A673 (cell line): ENCODE measurements at regions not wholly inside any gene's neighbourhood (a gene's known extent, or its start where the extent isn't known, plus 50 kb on each side); places are given as distances from the start of the nearest gene placed in this dataset.

Experiments used
- EZH2 ChIP-seq: fragments of 200-600 bp; sonication (generic); IDR thresholded peaks from 2 replicates; pipeline ENCODE4 v1.6.1; 2017; ENCODE audit warnings: borderline replicate concordance, low read depth, mild to moderate bottlenecking, mixed read lengths, antibody characterized with exemption, low read length; ENCODE audit not compliant: poor library complexity, severe bottlenecking
- TF ChIP-seq, protein P1 (sequence below): fragments of 300-800, 200-600 bp; sonication (generic); conservative IDR thresholded peaks from 2 replicates; pipeline ENCODE4 v1.5.1; 2017; ENCODE audit warnings: low read depth, mild to moderate bottlenecking, antibody characterized with exemption, low read length, moderate library complexity, mixed read lengths

DNA sequence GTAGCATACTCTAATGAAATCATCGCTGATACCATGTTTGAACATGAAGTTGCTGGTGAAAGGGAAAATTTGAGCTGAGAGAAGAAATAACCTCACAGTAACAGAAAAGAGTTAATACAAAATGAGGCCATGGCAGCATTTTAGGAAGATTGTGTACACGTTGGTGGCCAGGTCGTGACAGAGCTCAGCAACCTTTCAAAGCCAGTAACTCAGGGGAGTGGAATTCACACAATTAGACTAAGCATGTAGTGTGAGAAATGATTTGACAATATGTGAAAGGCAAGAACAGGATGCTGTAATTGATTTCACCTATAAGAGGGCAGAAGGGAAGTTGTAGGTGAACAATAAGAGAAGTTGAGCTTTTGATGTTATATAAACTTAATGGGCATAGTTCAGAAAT lies 246.3 kb downstream of the OGFRL1 start:
- TF ChIP-seq, protein P1, sequence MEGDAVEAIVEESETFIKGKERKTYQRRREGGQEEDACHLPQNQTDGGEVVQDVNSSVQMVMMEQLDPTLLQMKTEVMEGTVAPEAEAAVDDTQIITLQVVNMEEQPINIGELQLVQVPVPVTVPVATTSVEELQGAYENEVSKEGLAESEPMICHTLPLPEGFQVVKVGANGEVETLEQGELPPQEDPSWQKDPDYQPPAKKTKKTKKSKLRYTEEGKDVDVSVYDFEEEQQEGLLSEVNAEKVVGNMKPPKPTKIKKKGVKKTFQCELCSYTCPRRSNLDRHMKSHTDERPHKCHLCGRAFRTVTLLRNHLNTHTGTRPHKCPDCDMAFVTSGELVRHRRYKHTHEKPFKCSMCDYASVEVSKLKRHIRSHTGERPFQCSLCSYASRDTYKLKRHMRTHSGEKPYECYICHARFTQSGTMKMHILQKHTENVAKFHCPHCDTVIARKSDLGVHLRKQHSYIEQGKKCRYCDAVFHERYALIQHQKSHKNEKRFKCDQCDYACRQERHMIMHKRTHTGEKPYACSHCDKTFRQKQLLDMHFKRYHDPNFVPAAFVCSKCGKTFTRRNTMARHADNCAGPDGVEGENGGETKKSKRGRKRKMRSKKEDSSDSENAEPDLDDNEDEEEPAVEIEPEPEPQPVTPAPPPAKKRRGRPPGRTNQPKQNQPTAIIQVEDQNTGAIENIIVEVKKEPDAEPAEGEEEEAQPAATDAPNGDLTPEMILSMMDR = no peak
- TF ChIP-seq EZH2 = no peak
